ENCODE measurements at regions not wholly inside any gene's neighbourhood (a gene's known extent, or its start where the extent isn't known, plus 50 kb on each side); places are given as distances from the start of the nearest gene placed in this dataset.

DNA sequence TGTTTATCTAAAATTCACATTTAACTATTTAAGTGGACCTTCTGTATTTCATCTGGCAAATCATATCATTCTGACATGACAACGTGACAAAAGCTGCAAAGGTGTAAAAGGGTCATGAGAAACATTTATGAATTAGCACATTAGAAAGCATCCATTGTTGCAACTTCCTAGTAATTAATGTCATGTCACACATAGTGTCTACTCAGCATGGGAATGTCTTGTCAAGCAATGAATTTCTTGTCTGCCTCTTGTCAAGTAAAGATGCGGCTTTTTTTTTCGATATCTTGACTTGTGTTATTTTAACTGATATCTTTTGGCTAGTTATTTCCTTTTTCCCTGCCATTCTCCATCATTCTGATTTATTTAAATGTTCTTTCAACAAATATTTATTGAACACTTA, 463.5 kb upstream of the CXorf51B start:
- no peak overlapping the region for H3K4me3 ChIP-seq (ENCODE audit: low read depth, low read length)
- H3K36me3 ChIP-seq (ENCODE audit: control insufficient read depth, insufficient read depth, low read length) = no peaks in the 10 kb centered on the region
- no peak overlapping the region for H3K27ac ChIP-seq (ENCODE audit: low read depth, low read length)
- H3K9me3 ChIP-seq (ENCODE audit: control insufficient read depth, insufficient read depth, low read length) = no peaks in the 10 kb centered on the region
- no peak for DNase-seq (ENCODE audit: low read depth in 4 of 6, low spot score in 6 of 6)
- no peaks in the 10 kb centered on the region for H3K4me1 ChIP-seq (ENCODE audit: control insufficient read depth, insufficient read depth, low read length)
- WGBS (ENCODE audit: insufficient coverage) = no CpG with 5 or more reads among the region's 3 CpGs
- no peaks in the 10 kb centered on the region for H3K27me3 ChIP-seq (ENCODE audit: control insufficient read depth, insufficient read depth, low read length)

GRCh38 chrX:146351620-146352019, 458.0 kb upstream of the CXorf51B start:
- no CpG with 5 or more reads among the region's 1 CpG for WGBS (ENCODE audit: insufficient coverage)
- H3K4me3 ChIP-seq (ENCODE audit: low read depth, low read length) = no peak overlapping the region
- no peaks in the 10 kb centered on the region for H3K9me3 ChIP-seq (ENCODE audit: control insufficient read depth, insufficient read depth, low read length)
- no peaks in the 10 kb centered on the region for H3K36me3 ChIP-seq (ENCODE audit: control insufficient read depth, insufficient read depth, low read length)
- H3K27ac ChIP-seq (ENCODE audit: low read depth, low read length) = no peak overlapping the region
- no peaks in the 10 kb centered on the region for H3K27me3 ChIP-seq (ENCODE audit: control insufficient read depth, insufficient read depth, low read length)
- no peaks in the 10 kb centered on the region for H3K4me1 ChIP-seq (ENCODE audit: control insufficient read depth, insufficient read depth, low read length)
- DNase-seq (ENCODE audit: low read depth in 4 of 6, low spot score in 6 of 6) = no peak

GRCh38 chrX:146355440-146355839, 454.1 kb upstream of the CXorf51B start:
- H3K27ac ChIP-seq (ENCODE audit: low read depth, low read length) = no peak overlapping the region
- no peaks in the 10 kb centered on the region for H3K36me3 ChIP-seq (ENCODE audit: control insufficient read depth, insufficient read depth, low read length)
- H3K4me3 ChIP-seq (ENCODE audit: low read depth, low read length) = no peak overlapping the region
- H3K9me3 ChIP-seq (ENCODE audit: control insufficient read depth, insufficient read depth, low read length) = no peaks in the 10 kb centered on the region
- H3K4me1 ChIP-seq (ENCODE audit: control insufficient read depth, insufficient read depth, low read length) = no peaks in the 10 kb centered on the region
- no peaks in the 10 kb centered on the region for H3K27me3 ChIP-seq (ENCODE audit: control insufficient read depth, insufficient read depth, low read length)
- no peak for DNase-seq (ENCODE audit: low read depth in 4 of 6, low spot score in 6 of 6)

DNA sequence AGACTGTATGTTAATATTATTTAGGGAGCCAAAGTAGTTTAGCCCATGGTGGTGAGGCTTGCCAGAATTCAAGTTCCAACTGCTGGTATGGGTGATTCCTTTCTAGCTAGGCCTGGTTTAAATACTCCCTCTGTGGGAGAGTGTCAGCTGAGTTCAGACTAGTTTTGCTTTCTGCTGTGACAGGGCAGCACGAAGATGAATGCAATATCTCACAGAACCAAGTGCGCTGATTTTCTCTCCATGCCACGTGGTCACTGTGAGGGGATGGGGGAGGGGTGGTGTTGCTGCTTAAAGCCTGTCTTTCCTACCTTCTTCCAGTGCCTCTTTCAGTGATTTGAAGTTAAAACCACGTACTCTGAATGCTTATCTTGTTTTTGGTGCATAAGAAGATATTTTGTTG, 445.7 kb upstream of the CXorf51B start:
- H3K27ac ChIP-seq (ENCODE audit: low read depth, low read length) = no peak overlapping the region
- H3K36me3 ChIP-seq (ENCODE audit: control insufficient read depth, insufficient read depth, low read length) = no peaks in the 10 kb centered on the region
- no peaks in the 10 kb centered on the region for H3K4me1 ChIP-seq (ENCODE audit: control insufficient read depth, insufficient read depth, low read length)
- H3K27me3 ChIP-seq (ENCODE audit: control insufficient read depth, insufficient read depth, low read length) = no peaks in the 10 kb centered on the region
- no peaks in the 10 kb centered on the region for H3K9me3 ChIP-seq (ENCODE audit: control insufficient read depth, insufficient read depth, low read length)
- no peak for DNase-seq (ENCODE audit: low read depth in 4 of 6, low spot score in 6 of 6)
- H3K4me3 ChIP-seq (ENCODE audit: low read depth, low read length) = no peak overlapping the region
- WGBS (ENCODE audit: insufficient coverage) = no CpG with 5 or more reads among the region's 4 CpGs

DNA sequence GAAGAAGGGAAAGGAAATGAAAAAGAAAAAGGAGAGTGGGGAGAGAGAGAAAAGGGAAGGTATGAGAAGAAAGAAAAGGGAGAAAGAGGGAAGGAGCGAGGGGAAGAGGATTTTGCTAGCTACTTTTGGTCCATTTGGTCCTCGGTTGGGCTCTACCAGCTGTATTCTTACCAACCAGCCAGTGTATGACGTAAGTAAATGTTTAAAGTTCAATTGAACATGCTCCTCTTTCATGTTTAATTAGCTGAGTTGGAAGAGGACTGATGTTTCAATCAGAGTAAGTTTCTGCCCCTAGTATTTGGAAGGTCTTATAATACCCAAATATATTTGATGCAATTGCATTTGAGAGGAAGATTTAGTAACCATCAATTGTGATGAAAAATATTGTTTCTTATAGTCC, 424.0 kb upstream of the CXorf51B start:
- DNase-seq (ENCODE audit: low read depth in 4 of 6, low spot score in 6 of 6) = no peak
- H3K27ac ChIP-seq (ENCODE audit: low read depth, low read length) = no peak overlapping the region
- WGBS (ENCODE audit: insufficient coverage) = 58% methylated on average over 2 of the region's 3 CpGs

GRCh38 chrX:146396409-146396808, 413.2 kb upstream of the CXorf51B start:
- H3K4me1 ChIP-seq (ENCODE audit: control insufficient read depth, insufficient read depth, low read length) = no peaks in the 10 kb centered on the region
- no peak overlapping the region for H3K4me3 ChIP-seq (ENCODE audit: low read depth, low read length)

More for the DNA sequence above, 424.0 kb upstream of the CXorf51B start:
- Histone ChIP-seq H3K4me3 (ENCODE audit: low read depth, low read length) (no peak overlapping the region), H3K4me1 (ENCODE audit: control insufficient read depth, insufficient read depth, low read length) (no peaks in the 10 kb centered on the region), H3K36me3 (ENCODE audit: control insufficient read depth, insufficient read depth, low read length) (no peaks in the 10 kb centered on the region), H3K27me3 (ENCODE audit: control insufficient read depth, insufficient read depth, low read length) (no peaks in the 10 kb centered on the region), H3K9me3 (ENCODE audit: control insufficient read depth, insufficient read depth, low read length) (no peaks in the 10 kb centered on the region)

DNA sequence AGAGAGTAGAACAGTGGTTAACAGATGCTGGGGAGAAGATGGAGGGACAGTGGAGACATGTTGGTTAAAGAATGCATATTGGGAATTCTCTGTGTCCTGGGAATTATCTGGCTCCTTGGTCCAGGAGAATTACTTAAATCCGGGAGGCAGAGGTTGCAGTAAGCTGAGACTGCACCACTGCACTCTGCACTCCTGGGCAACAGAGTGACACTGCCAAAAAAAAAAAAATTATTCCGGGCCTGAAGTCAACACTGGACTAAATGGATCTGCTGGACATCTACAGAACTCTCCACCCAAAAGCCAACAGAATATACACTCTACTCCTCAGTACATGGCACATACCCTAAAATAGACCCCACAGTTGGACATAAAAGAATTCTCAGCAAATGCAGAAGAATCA, 400.0 kb upstream of the CXorf51B start:
- Histone ChIP-seq H3K4me1 (ENCODE audit: control insufficient read depth, insufficient read depth, low read length) (no peaks in the 10 kb centered on the region), H3K27me3 (ENCODE audit: control insufficient read depth, insufficient read depth, low read length) (no peaks in the 10 kb centered on the region), H3K4me3 (ENCODE audit: low read depth, low read length) (no peak overlapping the region), H3K27ac (ENCODE audit: low read depth, low read length) (no peak overlapping the region), H3K36me3 (ENCODE audit: control insufficient read depth, insufficient read depth, low read length) (no peaks in the 10 kb centered on the region), H3K9me3 (ENCODE audit: control insufficient read depth, insufficient read depth, low read length) (no peaks in the 10 kb centered on the region)
- 74% methylated on average over 2 of the region's 2 CpGs for WGBS (ENCODE audit: insufficient coverage)
- no peak for DNase-seq (ENCODE audit: low read depth in 4 of 6, low spot score in 6 of 6)

More at GRCh38 chrX:146396409-146396808, 413.2 kb upstream of the CXorf51B start:
- Histone ChIP-seq H3K9me3 (ENCODE audit: control insufficient read depth, insufficient read depth, low read length) (no peaks in the 10 kb centered on the region), H3K36me3 (ENCODE audit: control insufficient read depth, insufficient read depth, low read length) (no peaks in the 10 kb centered on the region), H3K27me3 (ENCODE audit: control insufficient read depth, insufficient read depth, low read length) (no peaks in the 10 kb centered on the region), H3K27ac (ENCODE audit: low read depth, low read length) (no peak overlapping the region)
- 80% methylated on average over 1 of the region's 3 CpGs for WGBS (ENCODE audit: insufficient coverage)
- DNase-seq (ENCODE audit: low read depth in 4 of 6, low spot score in 6 of 6) = no peak

DNA sequence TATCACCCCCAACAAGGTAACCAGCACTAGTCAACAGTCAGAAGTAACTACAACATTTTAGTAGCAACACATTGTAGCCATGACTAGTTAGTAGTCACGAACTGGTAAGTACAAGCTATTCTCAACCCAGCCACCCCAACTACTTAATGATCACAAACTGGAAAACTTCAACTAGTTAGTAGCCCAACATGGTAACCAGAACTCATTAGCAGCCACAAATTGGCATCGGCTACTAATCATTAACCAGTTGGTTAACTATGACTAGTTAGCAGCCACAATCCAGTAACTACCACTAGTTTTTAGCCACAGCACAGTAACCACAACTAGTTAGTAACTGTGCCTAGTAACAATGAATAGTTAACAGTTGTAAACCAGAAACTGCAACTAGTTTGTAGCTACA, 385.1 kb upstream of the CXorf51B start:
- no peaks in the 10 kb centered on the region for H3K4me1 ChIP-seq (ENCODE audit: control insufficient read depth, insufficient read depth, low read length)
- 50% methylated on average over 1 of the region's 2 CpGs for WGBS (ENCODE audit: insufficient coverage)
- DNase-seq (ENCODE audit: low read depth in 4 of 6, low spot score in 6 of 6) = no peak

GRCh38 chrX:146433771-146434170, 375.8 kb upstream of the CXorf51B start:
- DNase-seq (ENCODE audit: low read depth in 4 of 6, low spot score in 6 of 6) = no peak
- no peaks in the 10 kb centered on the region for H3K36me3 ChIP-seq (ENCODE audit: control insufficient read depth, insufficient read depth, low read length)
- H3K9me3 ChIP-seq (ENCODE audit: control insufficient read depth, insufficient read depth, low read length) = no peaks in the 10 kb centered on the region

More for the DNA sequence above, 385.1 kb upstream of the CXorf51B start:
- no peak overlapping the region for H3K4me3 ChIP-seq (ENCODE audit: low read depth, low read length)
- no peaks in the 10 kb centered on the region for H3K36me3 ChIP-seq (ENCODE audit: control insufficient read depth, insufficient read depth, low read length)
- no peak overlapping the region for H3K27ac ChIP-seq (ENCODE audit: low read depth, low read length)
- H3K9me3 ChIP-seq (ENCODE audit: control insufficient read depth, insufficient read depth, low read length) = no peaks in the 10 kb centered on the region
- no peaks in the 10 kb centered on the region for H3K27me3 ChIP-seq (ENCODE audit: control insufficient read depth, insufficient read depth, low read length)

DNA sequence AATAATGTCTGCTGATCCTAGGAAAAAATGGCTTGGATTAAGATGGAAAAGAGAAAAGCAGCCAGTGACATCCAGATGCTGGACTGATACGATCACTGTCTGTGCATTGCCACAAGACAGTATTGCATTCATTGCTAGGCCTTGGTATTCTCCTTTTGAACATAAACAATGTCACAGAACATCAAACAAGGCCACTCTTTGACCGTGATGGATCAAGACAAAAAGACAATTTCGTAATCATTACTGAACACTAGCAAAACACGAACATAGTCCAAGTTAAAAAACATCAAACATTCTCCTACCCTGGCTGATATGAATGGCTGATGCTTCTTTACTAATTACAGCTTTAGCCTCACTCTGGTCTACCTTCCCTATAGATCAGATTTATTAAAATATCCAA, 374.1 kb upstream of the CXorf51B start:
- Histone ChIP-seq H3K4me3 (ENCODE audit: low read depth, low read length) (no peak overlapping the region), H3K9me3 (ENCODE audit: control insufficient read depth, insufficient read depth, low read length) (no peaks in the 10 kb centered on the region), H3K27ac (ENCODE audit: low read depth, low read length) (no peak overlapping the region), H3K36me3 (ENCODE audit: control insufficient read depth, insufficient read depth, low read length) (no peaks in the 10 kb centered on the region), H3K27me3 (ENCODE audit: control insufficient read depth, insufficient read depth, low read length) (no peaks in the 10 kb centered on the region), H3K4me1 (ENCODE audit: control insufficient read depth, insufficient read depth, low read length) (no peaks in the 10 kb centered on the region)
- DNase-seq (ENCODE audit: low read depth in 4 of 6, low spot score in 6 of 6) = no peak
- WGBS (ENCODE audit: insufficient coverage) = 42% methylated on average over 3 of the region's 4 CpGs

More at GRCh38 chrX:146433771-146434170, 375.8 kb upstream of the CXorf51B start:
- Histone ChIP-seq H3K27me3 (ENCODE audit: control insufficient read depth, insufficient read depth, low read length) (no peaks in the 10 kb centered on the region), H3K4me3 (ENCODE audit: low read depth, low read length) (no peak overlapping the region), H3K27ac (ENCODE audit: low read depth, low read length) (no peak overlapping the region), H3K4me1 (ENCODE audit: control insufficient read depth, insufficient read depth, low read length) (no peaks in the 10 kb centered on the region)
